Cardiac muscle cell (in vitro differentiated cells and primary cell): ENCODE measurements at regions not wholly inside any gene's neighbourhood (a gene's known extent, or its start where the extent isn't known, plus 50 kb on each side); places are given as distances from the start of the nearest gene placed in this dataset.

Experiments
- DNase-seq, 2 donors: peaks; one replicate each; pipeline versions ENCODE4 v3.0.0 to v3.0.0-alpha.2; 2010 to 2017; ENCODE audit warnings: low read depth in 1 of 2, low spot score in 1 of 2
- H3K27ac ChIP-seq: fragments of 200-600 bp; sonication (generic); 2 replicates; pipeline ENCODE4 v1.5.1; 2016
- H3K27me3 ChIP-seq: fragments of 200-600 bp; sonication (generic); 2 replicates; pipeline ENCODE4 v1.6.0; 2016; ENCODE audit warnings: control low read depth
- H3K36me3 ChIP-seq: fragments of 200-600 bp; sonication (generic); 2 replicates; pipeline ENCODE4 v1.5.1; 2016; ENCODE audit warnings: control low read depth
- H3K4me1 ChIP-seq: fragments of 200-600 bp; sonication (generic); 2 replicates; pipeline ENCODE4 v1.8.1; 2017; ENCODE audit warnings: low read depth, mild to moderate bottlenecking, mixed run types
- H3K4me3 ChIP-seq: fragments of 200-600 bp; sonication (generic); 2 replicates; pipeline ENCODE4 v1.5.1; 2016; ENCODE audit warnings: mild to moderate bottlenecking
- H3K9me3 ChIP-seq: fragments of 200-600 bp; sonication (generic); 2 replicates; pipeline ENCODE4 v1.5.1; 2017; ENCODE audit warnings: low read depth, mild to moderate bottlenecking, control low read depth
- CTCF ChIP-seq: IDR thresholded peaks from 2 replicates; pipeline ENCODE4 v1.5.1; 2012; ENCODE audit warnings: low read depth, mild to moderate bottlenecking, low read length

GRCh38 chr12:59070322-59070933 lies 150.1 kb upstream of the LRIG3 start:
- no peak for TF ChIP-seq CTCF
- H3K4me1 ChIP-seq = no peaks in the 10 kb centered on the region
- no peak overlapping the region for H3K27ac ChIP-seq
- H3K9me3 ChIP-seq = no peaks in the 10 kb centered on the region
- DNase-seq = no peak
- no peak overlapping the region for H3K4me3 ChIP-seq
- no peaks in the 10 kb centered on the region for H3K27me3 ChIP-seq
- H3K36me3 ChIP-seq = no peaks in the 10 kb centered on the region

GRCh38 chr12:59069516-59069915 lies 149.2 kb upstream of the LRIG3 start:
- Histone ChIP-seq H3K27ac (no peak overlapping the region), H3K4me1 (no peaks in the 10 kb centered on the region), H3K9me3 (no peaks in the 10 kb centered on the region), H3K36me3 (no peaks in the 10 kb centered on the region), H3K27me3 (no peaks in the 10 kb centered on the region), H3K4me3 (no peak overlapping the region)
- DNase-seq = no peak
- TF ChIP-seq CTCF = no peak

- H3K4me1 ChIP-seq = no peaks in the 10 kb centered on the region
- H3K36me3 ChIP-seq = no peaks in the 10 kb centered on the region
- no peaks in the 10 kb centered on the region for H3K9me3 ChIP-seq
- H3K4me3 ChIP-seq = no peak overlapping the region
- H3K27ac ChIP-seq = no peak overlapping the region
- TF ChIP-seq CTCF = no peak
- no peak for DNase-seq
- H3K27me3 ChIP-seq = no peaks in the 10 kb centered on the region
Observed at GRCh38 chr12:59068436-59068835, 148.1 kb upstream of the LRIG3 start.

- no peak overlapping the region for H3K27ac ChIP-seq
- H3K9me3 ChIP-seq = no peaks in the 10 kb centered on the region
- DNase-seq = peak in 1 of 2 donors; percentile 38
- no peak for TF ChIP-seq CTCF
- H3K27me3 ChIP-seq = no peaks in the 10 kb centered on the region
- H3K36me3 ChIP-seq = no peaks in the 10 kb centered on the region
- H3K4me1 ChIP-seq = no peaks in the 10 kb centered on the region
- H3K4me3 ChIP-seq = no peak overlapping the region
Observed at GRCh38 chr12:59067083-59067482, 146.8 kb upstream of the LRIG3 start.

GRCh38 chr12:59066445-59066844 lies 146.1 kb upstream of the LRIG3 start:
- no peak for DNase-seq
- no peaks in the 10 kb centered on the region for H3K27me3 ChIP-seq
- no peak overlapping the region for H3K4me3 ChIP-seq
- no peaks in the 10 kb centered on the region for H3K4me1 ChIP-seq
- H3K36me3 ChIP-seq = no peaks in the 10 kb centered on the region
- H3K27ac ChIP-seq = no peak overlapping the region
- H3K9me3 ChIP-seq = no peaks in the 10 kb centered on the region
- no peak for TF ChIP-seq CTCF
